ENCODE measurements at regions not wholly inside any gene's neighbourhood (a gene's known extent, or its start where the extent isn't known, plus 50 kb on each side); places are given as distances from the start of the nearest gene placed in this dataset.

GRCh38 chr1:214966346-214966745 lies 116.2 kb upstream of the KCNK2 start:
- no peak for TF ChIP-seq CTCF (IDR thresholded peaks at IDR 0.05)
- TF ChIP-seq POLR2A (IDR thresholded peaks at IDR 0.05), result no peak
